ENCODE measurements at regions not wholly inside any gene's neighbourhood (a gene's known extent, or its start where the extent isn't known, plus 50 kb on each side); places are given as distances from the start of the nearest gene placed in this dataset.

- Histone ChIP-seq H3K4me3 (ENCODE audit: low read length in 3 of 3) (no peak overlapping the region), H3K36me3 (ENCODE audit: control insufficient read depth in 2 of 3, insufficient read depth in 3 of 3, low read length in 3 of 3) (no peaks in the 10 kb centered on the region), H3K27ac (ENCODE audit: low read depth in 2 of 2, low read length in 2 of 2) (no peak overlapping the region), H3K4me1 (ENCODE audit: control insufficient read depth in 2 of 3, insufficient read depth in 2 of 3, low read depth in 1 of 3, low read length in 3 of 3) (no peaks in the 10 kb centered on the region), H3K9me3 (ENCODE audit: control insufficient read depth in 2 of 3, insufficient read depth in 1 of 3, low read length in 3 of 3) (no peaks in the 10 kb centered on the region), H3K9ac (ENCODE audit: low read length in 3 of 3) (no peak overlapping the region), H3K27me3 (ENCODE audit: control insufficient read depth, insufficient read depth, low read length) (no peaks in the 10 kb centered on the region)
- intact Hi-C loops (cut with DNase I), result no loop called here
- no peak for DNase-seq
- FAIRE-seq, result no peak
- TF ChIP-seq, protein P1, sequence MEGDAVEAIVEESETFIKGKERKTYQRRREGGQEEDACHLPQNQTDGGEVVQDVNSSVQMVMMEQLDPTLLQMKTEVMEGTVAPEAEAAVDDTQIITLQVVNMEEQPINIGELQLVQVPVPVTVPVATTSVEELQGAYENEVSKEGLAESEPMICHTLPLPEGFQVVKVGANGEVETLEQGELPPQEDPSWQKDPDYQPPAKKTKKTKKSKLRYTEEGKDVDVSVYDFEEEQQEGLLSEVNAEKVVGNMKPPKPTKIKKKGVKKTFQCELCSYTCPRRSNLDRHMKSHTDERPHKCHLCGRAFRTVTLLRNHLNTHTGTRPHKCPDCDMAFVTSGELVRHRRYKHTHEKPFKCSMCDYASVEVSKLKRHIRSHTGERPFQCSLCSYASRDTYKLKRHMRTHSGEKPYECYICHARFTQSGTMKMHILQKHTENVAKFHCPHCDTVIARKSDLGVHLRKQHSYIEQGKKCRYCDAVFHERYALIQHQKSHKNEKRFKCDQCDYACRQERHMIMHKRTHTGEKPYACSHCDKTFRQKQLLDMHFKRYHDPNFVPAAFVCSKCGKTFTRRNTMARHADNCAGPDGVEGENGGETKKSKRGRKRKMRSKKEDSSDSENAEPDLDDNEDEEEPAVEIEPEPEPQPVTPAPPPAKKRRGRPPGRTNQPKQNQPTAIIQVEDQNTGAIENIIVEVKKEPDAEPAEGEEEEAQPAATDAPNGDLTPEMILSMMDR (IDR thresholded peaks at IDR 0.05; ENCODE audit: borderline replicate concordance, extremely low read depth, insufficient read depth), result no peak
Measured at GRCh38 chr20:57777911-57778310, 68.1 kb upstream of the PMEPA1 start.

DNA sequence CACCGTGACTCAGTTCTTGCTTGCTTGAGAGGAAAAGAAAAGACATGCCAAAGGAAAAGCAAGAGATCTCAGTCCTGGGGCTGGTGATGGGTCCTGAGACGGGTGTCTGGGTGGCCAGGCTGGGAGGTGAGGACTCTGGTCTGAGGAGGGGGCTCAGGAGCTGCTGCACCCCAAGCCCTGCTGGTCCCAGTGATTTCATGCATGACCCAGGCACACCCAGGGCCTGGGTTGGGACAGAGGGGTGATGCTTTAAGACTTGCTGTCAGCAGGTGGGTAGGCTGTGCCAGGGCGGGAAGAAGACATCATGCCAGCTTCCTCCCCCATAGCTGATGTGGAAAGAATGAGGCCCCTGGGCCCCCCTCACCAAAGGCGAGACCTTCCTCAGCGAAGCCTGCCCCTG, 65.1 kb upstream of the PMEPA1 start:
- no peak overlapping the region for H3K4me3 ChIP-seq (ENCODE audit: low read length in 3 of 3)
- no peaks in the 10 kb centered on the region for H3K27me3 ChIP-seq (ENCODE audit: control insufficient read depth, insufficient read depth, low read length)
- intact Hi-C loops (cut with DNase I), result no loop called here
- H3K9ac ChIP-seq (ENCODE audit: low read length in 3 of 3), result no peak overlapping the region
- no peak overlapping the region for H3K27ac ChIP-seq (ENCODE audit: low read depth in 2 of 2, low read length in 2 of 2)
- FAIRE-seq (no peak), DNase-seq (peak in 1 of 5 donors; percentile 18)
- TF ChIP-seq, protein P1 (IDR thresholded peaks at IDR 0.05; ENCODE audit: borderline replicate concordance, extremely low read depth, insufficient read depth), result no peak
- no peaks in the 10 kb centered on the region for H3K9me3 ChIP-seq (ENCODE audit: control insufficient read depth in 2 of 3, insufficient read depth in 1 of 3, low read length in 3 of 3)
- H3K4me1 ChIP-seq (ENCODE audit: control insufficient read depth in 2 of 3, insufficient read depth in 2 of 3, low read depth in 1 of 3, low read length in 3 of 3), result no peaks in the 10 kb centered on the region
- no peaks in the 10 kb centered on the region for H3K36me3 ChIP-seq (ENCODE audit: control insufficient read depth in 2 of 3, insufficient read depth in 3 of 3, low read length in 3 of 3)

- Histone ChIP-seq H3K36me3 (ENCODE audit: control insufficient read depth in 2 of 3, insufficient read depth in 3 of 3, low read length in 3 of 3) (no peaks in the 10 kb centered on the region), H3K27ac (ENCODE audit: low read depth in 2 of 2, low read length in 2 of 2) (no peak overlapping the region), H3K4me1 (ENCODE audit: control insufficient read depth in 2 of 3, insufficient read depth in 2 of 3, low read depth in 1 of 3, low read length in 3 of 3) (no peaks in the 10 kb centered on the region), H3K4me3 (ENCODE audit: low read length in 3 of 3) (no peak overlapping the region), H3K9me3 (ENCODE audit: control insufficient read depth in 2 of 3, insufficient read depth in 1 of 3, low read length in 3 of 3) (no peaks in the 10 kb centered on the region), H3K27me3 (ENCODE audit: control insufficient read depth, insufficient read depth, low read length) (no peaks in the 10 kb centered on the region), H3K9ac (ENCODE audit: low read length in 3 of 3) (no peak overlapping the region)
- DNase-seq, result peak in 1 of 5 donors; percentile 18
- TF ChIP-seq, protein P1 (IDR thresholded peaks at IDR 0.05; ENCODE audit: borderline replicate concordance, extremely low read depth, insufficient read depth), result no peak
- no peak for FAIRE-seq
- intact Hi-C loops (cut with DNase I), result no loop called here
Measured at GRCh38 chr20:57774111-57774880, 64.5 kb upstream of the PMEPA1 start.

Measured in kidney (tissue), 13 donors.